Stimulated activated CD4-positive, alpha-beta T cell treated with anti-CD3 and anti-CD28 coated beads, TNF-alpha, amount 100 ng/mL, for 24 hours (primary cell): ENCODE measurements at regions not wholly inside any gene's neighbourhood (a gene's known extent, or its start where the extent isn't known, plus 50 kb on each side); places are given as distances from the start of the nearest gene placed in this dataset.
"Not testable (repeated sequence)": the region's sequence is repeated elsewhere in the genome, so short reads cannot be mapped to it uniquely, and the experiment has no call there.

Experiments used
- DNase-seq, 3 experiments: peaks; one replicate each; pipeline ENCODE4 v3.0.0-alpha.2; 2020; ENCODE audit warnings: low read depth in 3 of 3

DNA sequence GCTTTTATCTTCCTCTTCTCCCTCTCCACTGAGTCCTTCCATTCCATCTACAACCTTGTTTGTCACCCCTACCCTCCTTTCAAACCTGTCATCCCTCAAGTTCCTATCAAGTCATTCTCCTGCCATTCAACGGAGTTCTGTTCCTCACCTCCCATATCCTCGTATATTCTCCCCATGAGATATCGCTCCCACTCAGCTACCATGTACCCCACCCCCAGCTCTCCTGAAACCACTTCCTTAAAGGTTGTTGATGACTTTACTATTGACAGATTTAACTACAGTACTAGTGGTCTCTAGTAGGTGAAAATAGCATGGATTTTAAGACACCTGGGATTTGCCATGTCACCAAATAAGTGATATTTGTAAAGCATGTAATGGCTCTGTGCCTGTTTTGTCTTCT lies 107.4 kb upstream of the BARHL2 start:
- DNase-seq: no peak

- DNase-seq: no peak
Observed at GRCh38 chr1:90823686-90824085, 106.6 kb upstream of the BARHL2 start.

GRCh38 chr1:90821788-90822359 lies 104.8 kb upstream of the BARHL2 start:
- DNase-seq: no peak

GRCh38 chr1:90821152-90821787 lies 104.2 kb upstream of the BARHL2 start:
- DNase-seq: no peak

- no peak for DNase-seq
Observed at GRCh38 chr1:90820745-90821144, 103.6 kb upstream of the BARHL2 start.

DNA sequence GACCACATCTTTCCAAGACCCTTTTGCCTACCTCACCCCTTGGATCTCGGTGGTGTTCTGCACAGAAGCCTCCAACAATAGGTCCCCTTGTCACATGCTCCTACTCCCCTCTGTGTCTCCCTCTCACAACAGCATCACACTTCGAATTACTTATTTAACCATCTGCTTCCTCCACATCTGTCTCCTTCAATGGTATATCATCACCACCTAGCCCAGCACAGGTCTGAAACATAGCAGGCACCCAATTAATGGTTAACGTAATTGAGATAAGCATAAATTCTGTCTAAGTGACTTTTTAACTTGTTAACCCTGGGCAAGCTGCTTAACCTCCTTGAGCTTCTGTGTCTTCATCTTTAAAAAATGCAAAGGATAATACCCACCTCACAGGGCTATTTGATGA lies 100.3 kb upstream of the BARHL2 start:
- no peak for DNase-seq

GRCh38 chr1:90812237-90812636 lies 95.1 kb upstream of the BARHL2 start:
- DNase-seq: not testable (repeated sequence)

- DNase-seq: not testable (repeated sequence)
Observed at GRCh38 chr1:90811444-90811950, 94.4 kb upstream of the BARHL2 start.

- no peak for DNase-seq
Observed at GRCh38 chr1:90810681-90811080, 93.6 kb upstream of the BARHL2 start.

GRCh38 chr1:90809996-90810395 lies 92.9 kb upstream of the BARHL2 start:
- no peak for DNase-seq

DNA sequence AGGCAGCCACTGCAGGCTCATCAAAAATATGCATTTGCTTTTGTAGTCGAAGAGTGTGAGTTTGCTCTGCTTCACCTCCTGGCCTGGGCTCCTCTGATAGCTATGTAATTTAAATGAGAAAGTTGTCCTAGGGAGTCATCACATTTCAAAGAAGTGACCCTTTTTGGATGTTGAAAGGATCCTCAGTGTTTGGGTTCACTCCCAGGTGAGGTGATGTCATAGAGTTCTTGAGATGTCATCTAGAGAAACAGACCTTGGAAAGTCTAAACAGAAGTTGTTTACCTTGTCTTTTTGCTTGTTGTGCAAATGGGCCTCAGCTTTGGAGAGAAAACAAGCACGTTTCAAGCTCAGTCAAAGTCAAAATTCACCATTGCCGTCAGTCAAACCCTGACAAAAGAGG lies 92.0 kb upstream of the BARHL2 start:
- no peak for DNase-seq

GRCh38 chr1:90807329-90807728 lies 90.2 kb upstream of the BARHL2 start:
- DNase-seq: no peak

GRCh38 chr1:90802622-90803021 lies 85.5 kb upstream of the BARHL2 start:
- DNase-seq: no peak

DNA sequence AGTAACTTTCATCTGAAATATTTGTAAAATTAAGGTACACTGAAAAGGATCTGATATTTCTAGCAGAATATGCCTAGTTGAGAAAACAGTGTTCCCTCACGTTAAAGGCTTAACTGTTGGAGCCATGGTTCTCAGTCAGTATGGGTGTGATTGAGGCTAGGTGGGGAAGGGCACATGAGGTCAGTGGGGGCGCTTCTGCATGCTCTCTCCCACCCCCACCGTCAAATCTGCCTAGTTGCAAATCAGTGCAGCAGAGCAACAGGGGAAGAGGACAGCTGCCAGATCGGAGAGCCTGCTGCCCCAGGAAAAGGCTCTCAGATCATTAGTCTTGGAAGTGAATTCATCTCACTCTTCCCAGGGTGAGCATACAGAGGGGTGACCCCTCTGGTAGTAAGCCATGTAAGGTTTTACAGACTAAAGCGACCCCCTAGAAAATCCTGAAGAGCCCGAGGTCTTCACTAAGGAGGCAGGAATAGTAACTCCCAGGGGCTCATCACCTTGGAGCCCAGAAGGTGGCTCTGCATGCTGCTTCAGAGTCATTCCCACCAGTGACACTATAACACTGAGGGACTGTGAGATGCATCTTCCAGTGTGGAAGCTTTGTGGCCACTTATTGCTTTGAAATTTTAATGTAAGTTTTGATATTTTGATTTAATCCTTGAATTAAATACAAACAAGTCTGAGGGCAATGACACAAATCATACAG lies 83.1 kb upstream of the BARHL2 start:
- no peak for DNase-seq

GRCh38 chr1:90799326-90799725 lies 82.2 kb upstream of the BARHL2 start:
- no peak for DNase-seq

DNA sequence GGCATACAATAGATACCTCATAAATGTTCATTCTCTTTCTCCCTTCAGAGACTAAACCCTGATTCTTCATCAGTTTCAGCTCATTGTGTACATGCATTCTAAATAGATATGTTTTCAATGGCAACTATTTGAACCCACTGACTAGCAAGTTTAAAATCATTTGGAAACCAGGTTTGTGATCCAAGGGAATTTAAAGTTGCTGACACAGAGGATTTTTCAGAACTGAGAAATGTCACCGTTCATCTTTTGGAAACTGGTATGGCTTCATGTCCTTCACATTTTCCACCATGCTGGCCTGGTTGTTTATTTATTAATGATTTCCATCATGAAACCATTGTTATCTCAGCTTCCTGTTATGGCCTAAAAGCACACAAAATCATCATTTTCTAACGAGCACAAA lies 81.8 kb upstream of the BARHL2 start:
- no peak for DNase-seq

DNA sequence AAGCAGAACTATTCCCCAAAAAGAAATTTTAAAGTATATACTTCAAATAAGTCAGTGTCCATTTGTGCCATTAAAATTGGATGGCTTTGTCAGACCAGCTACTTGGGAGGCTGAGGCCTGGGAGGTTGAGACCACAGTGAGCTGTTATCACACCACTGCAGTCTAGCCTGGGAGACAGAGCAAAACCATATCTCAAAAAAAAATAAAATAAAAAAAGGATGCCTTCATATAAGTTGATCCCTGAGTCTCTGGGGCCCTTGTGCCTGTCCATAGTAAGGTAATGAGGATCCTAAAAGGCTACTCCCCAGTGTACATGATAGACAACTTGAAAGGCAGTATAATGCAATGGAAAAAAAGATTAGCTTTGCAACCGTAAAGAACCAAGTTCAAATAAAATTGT lies 81.2 kb upstream of the BARHL2 start:
- no peak for DNase-seq

- no peak for DNase-seq
Observed at GRCh38 chr1:90795431-90795830, 78.3 kb upstream of the BARHL2 start.

- DNase-seq: no peak
Observed at GRCh38 chr1:90786709-90787108, 69.6 kb upstream of the BARHL2 start.

- DNase-seq: no peak
Observed at GRCh38 chr1:90784186-90784847, 67.2 kb upstream of the BARHL2 start.

DNA sequence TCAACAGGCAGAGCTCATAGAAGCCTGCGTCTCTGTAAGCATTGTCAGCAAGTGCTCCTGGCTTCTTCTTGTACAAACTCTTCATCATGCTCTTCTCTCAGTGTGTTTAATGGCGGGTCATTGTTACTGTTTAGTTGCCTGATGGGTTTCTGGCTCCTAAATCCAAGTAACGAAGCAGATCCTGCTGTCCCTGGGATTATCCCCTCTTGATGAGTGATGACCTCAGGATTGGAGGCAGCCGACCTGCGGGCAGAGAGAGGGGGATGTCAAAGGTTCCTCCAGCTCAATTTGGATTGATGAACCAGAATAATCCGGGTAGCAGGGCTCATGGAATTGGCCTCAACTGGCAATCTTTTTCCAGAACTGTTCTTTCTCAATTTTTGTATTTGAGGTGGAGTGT lies 66.1 kb upstream of the BARHL2 start:
- DNase-seq: no peak

DNA sequence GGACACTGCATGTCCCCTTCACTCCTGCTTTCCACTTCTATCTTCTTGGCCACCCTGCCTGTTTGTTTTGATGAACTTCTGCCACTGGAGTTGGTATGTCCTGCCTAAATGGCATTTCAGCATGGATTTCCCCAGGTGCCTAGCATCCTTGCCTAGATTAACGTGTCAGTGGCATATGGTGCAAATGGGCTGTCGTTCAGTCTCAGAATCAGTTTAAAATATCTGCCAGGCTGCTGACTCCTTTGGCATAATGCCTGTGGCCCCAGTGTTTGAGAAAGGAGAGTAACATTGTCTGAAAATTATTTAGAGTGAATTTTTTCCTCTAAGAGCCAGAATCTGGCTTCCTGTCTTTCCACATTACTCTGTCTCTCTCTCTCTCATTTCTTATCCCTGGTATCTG lies 64.9 kb upstream of the BARHL2 start:
- DNase-seq: no peak

- DNase-seq: no peak
Observed at GRCh38 chr1:90781534-90781933, 64.4 kb upstream of the BARHL2 start.
